Midbrain (tissue), 1 donor: ENCODE measurements at regions not wholly inside any gene's neighbourhood (a gene's known extent, or its start where the extent isn't known, plus 50 kb on each side); places are given as distances from the start of the nearest gene placed in this dataset.
"Not testable (repeated sequence)": the region's sequence is repeated elsewhere in the genome, so short reads cannot be mapped to it uniquely, and the experiment has no call there.

ENCODE experiments used
- DNase-seq: peaks from one replicate; lab custom pipeline; 2025; lab: John Stamatoyannopoulos, UW

GRCh38 chr6:8657522-8657921, 222.2 kb upstream of the SLC35B3 start:
- DNase-seq, result no peak

GRCh38 chr6:8655670-8656454, 220.5 kb upstream of the SLC35B3 start:
- no peak for DNase-seq

GRCh38 chr6:8652710-8653109, 217.4 kb upstream of the SLC35B3 start:
- no peak for DNase-seq

GRCh38 chr6:8651998-8652397, 216.7 kb upstream of the SLC35B3 start:
- DNase-seq, result no peak

- DNase-seq, result no peak
Observed at GRCh38 chr6:8645212-8645611, 209.9 kb upstream of the SLC35B3 start.

- DNase-seq, result no peak
Observed at GRCh38 chr6:8644306-8644705, 209.0 kb upstream of the SLC35B3 start.

- no peak for DNase-seq
Observed at GRCh38 chr6:8642854-8643253, 207.5 kb upstream of the SLC35B3 start.

- no peak for DNase-seq
Observed at GRCh38 chr6:8642131-8642530, 206.8 kb upstream of the SLC35B3 start.

- no peak for DNase-seq
Observed at GRCh38 chr6:8639928-8640649, 204.7 kb upstream of the SLC35B3 start.

GRCh38 chr6:8637896-8638597, 202.7 kb upstream of the SLC35B3 start:
- no peak for DNase-seq

- DNase-seq, result no peak
Observed at GRCh38 chr6:8633762-8634161, 198.4 kb upstream of the SLC35B3 start.

- DNase-seq, result no peak
Observed at GRCh38 chr6:8628736-8629135, 193.4 kb upstream of the SLC35B3 start.

GRCh38 chr6:8628063-8628462, 192.7 kb upstream of the SLC35B3 start:
- DNase-seq, result no peak

GRCh38 chr6:8627085-8627861, 191.9 kb upstream of the SLC35B3 start:
- no peak for DNase-seq

GRCh38 chr6:8624665-8625064, 189.3 kb upstream of the SLC35B3 start:
- no peak for DNase-seq

- DNase-seq, result no peak
Observed at GRCh38 chr6:8623441-8623840, 188.1 kb upstream of the SLC35B3 start.

GRCh38 chr6:8619853-8620252, 184.5 kb upstream of the SLC35B3 start:
- no peak for DNase-seq

- not testable (repeated sequence) for DNase-seq
Observed at GRCh38 chr6:8619408-8619807, 184.1 kb upstream of the SLC35B3 start.

GRCh38 chr6:8608737-8609136, 173.4 kb upstream of the SLC35B3 start:
- DNase-seq, result no peak

- DNase-seq, result no peak
Observed at GRCh38 chr6:8589941-8590729, 154.8 kb upstream of the SLC35B3 start.

- DNase-seq, result no peak
Observed at GRCh38 chr6:8588176-8588575, 152.8 kb upstream of the SLC35B3 start.
